SK-N-SH treated with all-trans-retinoic acid at 6 μM for 48 hours (cell line): ENCODE measurements at regions not wholly inside any gene's neighbourhood (a gene's known extent, or its start where the extent isn't known, plus 50 kb on each side); places are given as distances from the start of the nearest gene placed in this dataset.

Experiments
- ATAC-seq: fragments of 200-7000 bp; cut with Tn5 transposase; 3 replicates; pipeline ENCODE4 v1.9.1; 2020; ENCODE audit warnings: mild to moderate bottlenecking, moderate library complexity
- ARNTL ChIP-seq: fragments of 450-650 bp; formaldehyde crosslinking; IDR thresholded peaks from 2 replicates; pipeline ENCODE4 v1.5.0; 2020; ENCODE audit warnings: low read depth, mild to moderate bottlenecking, moderate library complexity, borderline replicate concordance
- BACH2 ChIP-seq: fragments of 250-450 bp; sonication (Bioruptor Pico); IDR thresholded peaks from 2 replicates; pipeline ENCODE4 v1.9.0; 2021; ENCODE audit warnings: mild to moderate bottlenecking, borderline replicate concordance
- CREB5 ChIP-seq: fragments of 250-450 bp; sonication (Bioruptor Pico); IDR thresholded peaks from 2 replicates; pipeline ENCODE4 v1.5.1; 2020; ENCODE audit warnings: low read depth, mild to moderate bottlenecking, moderate library complexity
- CSRNP3 ChIP-seq: fragments of 250-450 bp; sonication (Bioruptor Pico); IDR thresholded peaks from 2 replicates; pipeline ENCODE4 v1.5.1; 2021; ENCODE audit warnings: mild to moderate bottlenecking, moderate library complexity
- ESRRG ChIP-seq: fragments of 250-450 bp; sonication (Bioruptor Pico); IDR thresholded peaks from 2 replicates; pipeline ENCODE4 v1.6.1; 2021; ENCODE audit warnings: mild to moderate bottlenecking
- GLIS3 ChIP-seq: fragments of 250-450 bp; sonication (Bioruptor Pico); IDR thresholded peaks from 2 replicates; pipeline ENCODE4 v1.5.0; 2020; ENCODE audit warnings: mild to moderate bottlenecking, moderate library complexity
- OSR1 ChIP-seq: fragments of 250-450 bp; sonication (Bioruptor Pico); IDR thresholded peaks from 2 replicates; pipeline ENCODE4 v1.8.0; 2022; ENCODE audit warnings: moderate library complexity, mild to moderate bottlenecking, inconsistent platforms
- PATZ1 ChIP-seq: fragments of 250-450 bp; sonication (Bioruptor Pico); IDR thresholded peaks from 2 replicates; pipeline ENCODE4 v1.8.0; 2020; ENCODE audit warnings: mild to moderate bottlenecking, moderate library complexity, borderline replicate concordance
- PPARA ChIP-seq: fragments of 250-450 bp; sonication (Bioruptor Pico); IDR thresholded peaks from 2 replicates; pipeline ENCODE4 v1.5.0; 2020; ENCODE audit warnings: mild to moderate bottlenecking, borderline replicate concordance
- RARB ChIP-seq: fragments of 250-450 bp; sonication (Bioruptor Pico); IDR thresholded peaks from 2 replicates; pipeline ENCODE4 v1.8.0; 2021; ENCODE audit warnings: mild to moderate bottlenecking, moderate library complexity
- SNAI2 ChIP-seq: fragments of 250-450 bp; sonication (Bioruptor Pico); IDR thresholded peaks from 2 replicates; pipeline ENCODE4 v1.5.0; 2020; ENCODE audit warnings: mild to moderate bottlenecking, moderate library complexity
- TCF4 ChIP-seq: fragments of 250-450 bp; sonication (Bioruptor Pico); IDR thresholded peaks from 2 replicates; pipeline ENCODE4 v1.8.0; 2021; ENCODE audit warnings: mild to moderate bottlenecking, moderate library complexity, borderline replicate concordance
- TOX ChIP-seq: fragments of 250-450 bp; sonication (Bioruptor Pico); IDR thresholded peaks from 2 replicates; pipeline ENCODE4 v1.8.0; 2021; ENCODE audit warnings: mild to moderate bottlenecking, moderate library complexity, borderline replicate concordance
- TSHZ2 ChIP-seq: fragments of 250-450 bp; sonication (Bioruptor Pico); IDR thresholded peaks from 2 replicates; pipeline ENCODE4 v1.5.0; 2020; ENCODE audit warnings: mild to moderate bottlenecking, moderate library complexity
- ZC3H10 ChIP-seq: fragments of 250-450 bp; sonication (Bioruptor Pico); IDR thresholded peaks from 2 replicates; pipeline ENCODE4 v1.5.1; 2021; ENCODE audit warnings: mild to moderate bottlenecking, moderate library complexity
- ZFP3 ChIP-seq: fragments of 250-450 bp; sonication (Bioruptor Pico); IDR thresholded peaks from 2 replicates; pipeline ENCODE4 v1.5.0; 2020; ENCODE audit warnings: mild to moderate bottlenecking, moderate library complexity
- ZFP30 ChIP-seq: fragments of 450-650 bp; formaldehyde crosslinking; IDR thresholded peaks from 2 replicates; pipeline ENCODE4 v1.5.0; 2022; ENCODE audit warnings: mild to moderate bottlenecking, moderate library complexity
- ZNF565 ChIP-seq: fragments of 450-650 bp; formaldehyde crosslinking; conservative IDR thresholded peaks from 2 replicates; pipeline ENCODE4 v1.5.0; 2020; ENCODE audit warnings: low read depth, mild to moderate bottlenecking, moderate library complexity
- ZNF70 ChIP-seq: fragments of 450-650 bp; formaldehyde crosslinking; IDR thresholded peaks from 2 replicates; pipeline ENCODE4 v1.5.0; 2020; ENCODE audit warnings: mild to moderate bottlenecking, moderate library complexity

GRCh38 chr11:42462558-42463310, 849.1 kb upstream of the API5 start:
- no peak for TF ChIP-seq BACH2 (CRISPR knock-in tag)
- no peak for TF ChIP-seq TSHZ2 (CRISPR knock-in tag)
- TF ChIP-seq GLIS3 (CRISPR knock-in tag): no peak
- TF ChIP-seq PPARA (CRISPR knock-in tag): no peak
- no peak for TF ChIP-seq ESRRG (CRISPR knock-in tag)
- no peak for TF ChIP-seq CSRNP3
- TF ChIP-seq SNAI2 (CRISPR knock-in tag): no peak
- TF ChIP-seq ZFP3 (CRISPR knock-in tag): no peak
- TF ChIP-seq ZFP30 (CRISPR knock-in tag): no peak
- no peak for ATAC-seq

GRCh38 chr11:42465623-42466022, 846.2 kb upstream of the API5 start:
- TF ChIP-seq TCF4 (CRISPR knock-in tag): no peak
- no peak for TF ChIP-seq ZC3H10
- TF ChIP-seq CSRNP3: no peak
- no peak for TF ChIP-seq PPARA (CRISPR knock-in tag)
- no peak for TF ChIP-seq ESRRG (CRISPR knock-in tag)
- TF ChIP-seq PATZ1 (CRISPR knock-in tag): no peak
- TF ChIP-seq TOX: no peak
- TF ChIP-seq GLIS3 (CRISPR knock-in tag): no peak
- ATAC-seq: no peak

GRCh38 chr11:42473106-42473505, 838.7 kb upstream of the API5 start:
- ATAC-seq: no peak
- no peak for TF ChIP-seq ZNF70 (CRISPR knock-in tag)
- no peak for TF ChIP-seq OSR1 (CRISPR knock-in tag)
- no peak for TF ChIP-seq PATZ1 (CRISPR knock-in tag)
- no peak for TF ChIP-seq ZC3H10
- TF ChIP-seq TOX: no peak
- no peak for TF ChIP-seq TSHZ2 (CRISPR knock-in tag)
- TF ChIP-seq BACH2 (CRISPR knock-in tag): no peak
- TF ChIP-seq TCF4 (CRISPR knock-in tag): no peak
- TF ChIP-seq ARNTL (CRISPR knock-in tag): no peak
- no peak for TF ChIP-seq CSRNP3
- TF ChIP-seq ZFP3 (CRISPR knock-in tag): no peak
- TF ChIP-seq CREB5 (CRISPR knock-in tag): no peak
- no peak for TF ChIP-seq ZNF565
- TF ChIP-seq RARB (CRISPR knock-in tag): no peak
- no peak for TF ChIP-seq ESRRG (CRISPR knock-in tag)
